Trophoblast cell (in vitro differentiated cells and primary cell): ENCODE measurements at regions not wholly inside any gene's neighbourhood (a gene's known extent, or its start where the extent isn't known, plus 50 kb on each side); places are given as distances from the start of the nearest gene placed in this dataset.

Source experiments
- DNase-seq, 2 donors: peaks; one replicate each; pipeline ENCODE4 v3.0.0-alpha.2; 2016
- H2AFZ ChIP-seq: 2 replicates; pipeline ENCODE4 v1.6.1; 2013; ENCODE audit warnings: low read length, moderate library complexity, mild to moderate bottlenecking; ENCODE audit not compliant: insufficient read depth, poor library complexity
- H2AK5ac ChIP-seq: 2 replicates; pipeline ENCODE4 v1.6.1; 2013; ENCODE audit warnings: mild to moderate bottlenecking, low read length
- H2BK120ac ChIP-seq: 2 replicates; pipeline ENCODE4 v1.6.1; 2013; ENCODE audit warnings: low read length, mild to moderate bottlenecking, moderate library complexity; ENCODE audit not compliant: insufficient read depth, poor library complexity
- H2BK12ac ChIP-seq: 2 replicates; pipeline ENCODE4 v1.6.1; 2013; ENCODE audit warnings: mild to moderate bottlenecking, low read length, moderate library complexity
- H2BK5ac ChIP-seq: 2 replicates; pipeline ENCODE4 v1.6.1; 2013; ENCODE audit warnings: low read length, low read depth, moderate library complexity, mild to moderate bottlenecking; ENCODE audit not compliant: poor library complexity
- H3K14ac ChIP-seq: 2 replicates; pipeline ENCODE4 v1.6.1; 2013; ENCODE audit warnings: mild to moderate bottlenecking, low read length
- H3K18ac ChIP-seq: 2 replicates; pipeline ENCODE4 v1.6.1; 2013; ENCODE audit warnings: mild to moderate bottlenecking, low read length
- H3K23ac ChIP-seq: 2 replicates; pipeline ENCODE4 v1.6.1; 2013; ENCODE audit warnings: low read length
- H3K27ac ChIP-seq: 2 replicates; pipeline ENCODE4 v1.5.1; 2013; ENCODE audit warnings: low read depth, mild to moderate bottlenecking, inconsistent platforms, low read length, moderate library complexity
- H3K27me3 ChIP-seq: 2 replicates; pipeline ENCODE4 v1.6.1; 2013; ENCODE audit warnings: inconsistent platforms, mild to moderate bottlenecking, low read length, moderate library complexity; ENCODE audit not compliant: insufficient read depth
- H3K36me3 ChIP-seq, 2 experiments: 1 replicate in 1 of 2; 2 replicates in 1 of 2; pipeline ENCODE4 v1.6.1; 2013; ENCODE audit warnings: low read length in 2 of 2, mild to moderate bottlenecking in 2 of 2, moderate library complexity in 1 of 2; ENCODE audit not compliant: insufficient read depth in 2 of 2, control insufficient read depth in 1 of 2
- H3K4ac ChIP-seq: 2 replicates; pipeline ENCODE4 v1.6.1; 2013; ENCODE audit warnings: low read depth, mild to moderate bottlenecking, low read length, moderate library complexity
- H3K4me1 ChIP-seq, 2 experiments: 1 replicate in 1 of 2; 2 replicates in 1 of 2; pipeline ENCODE4 v1.6.1; 2013; ENCODE audit warnings: low read length in 2 of 2, mild to moderate bottlenecking in 2 of 2, moderate library complexity in 1 of 2; ENCODE audit not compliant: insufficient read depth in 2 of 2, control insufficient read depth in 1 of 2
- H3K4me2 ChIP-seq: 2 replicates; pipeline ENCODE4 v1.6.1; 2013; ENCODE audit warnings: inconsistent platforms, mild to moderate bottlenecking, low read length, moderate library complexity
- H3K4me3 ChIP-seq: 2 replicates; pipeline ENCODE4 v1.5.1; 2013; ENCODE audit warnings: mild to moderate bottlenecking, low read depth, low read length, inconsistent platforms
- H3K79me1 ChIP-seq: one replicate; pipeline ENCODE4 v1.6.1; 2013; ENCODE audit warnings: low read length
- H3K79me2 ChIP-seq: 2 replicates; pipeline ENCODE4 v1.6.1; 2013; ENCODE audit warnings: low read length, mild to moderate bottlenecking; ENCODE audit not compliant: control insufficient read depth, insufficient read depth, poor library complexity
- H3K9ac ChIP-seq: 2 replicates; pipeline ENCODE4 v1.6.1; 2013; ENCODE audit warnings: mild to moderate bottlenecking, low read length
- H3K9me3 ChIP-seq: 2 replicates; pipeline ENCODE4 v1.6.1; 2013; ENCODE audit warnings: low read depth, mild to moderate bottlenecking, control low read depth, inconsistent platforms, low read length; ENCODE audit not compliant: insufficient read depth
- H4K12ac ChIP-seq: 2 replicates; pipeline ENCODE4 v1.6.1; 2013; ENCODE audit warnings: low read depth, mild to moderate bottlenecking, low read length, moderate library complexity
- H4K8ac ChIP-seq: 2 replicates; pipeline ENCODE4 v1.6.1; 2013; ENCODE audit warnings: low read depth, mild to moderate bottlenecking, low read length, moderate library complexity
- H4K91ac ChIP-seq: one replicate; pipeline ENCODE4 v1.6.1; 2013; ENCODE audit warnings: low read depth, mild to moderate bottlenecking, low read length, moderate library complexity
- WGBS: extraction: QIAGEN DNeasy Blood & Tissue Kit; methylation state at CpG from one replicate; pipeline ENCODE4 v1.1.7; 2013; ENCODE audit warnings: missing lambda C conversion rate; ENCODE audit not compliant: insufficient read length, insufficient coverage; ENCODE audit errors: extremely low coverage; 5-methylcytosine and 5-hydroxymethylcytosine counted together

GRCh38 chr13:83499286-83499685, 383.0 kb downstream of the SLITRK1 start:
- no peaks in the 10 kb centered on the region for H3K27me3 ChIP-seq
- H3K18ac ChIP-seq, result no peak overlapping the region
- H3K4me1 ChIP-seq, result no peaks in the 10 kb centered on the region
- H3K9ac ChIP-seq, result no peak overlapping the region
- no peaks in the 10 kb centered on the region for H3K36me3 ChIP-seq
- H2BK5ac ChIP-seq, result no peak overlapping the region
- no peak overlapping the region for H2BK12ac ChIP-seq
- no peak overlapping the region for H3K4ac ChIP-seq
- no peak overlapping the region for H4K91ac ChIP-seq
- H2AFZ ChIP-seq, result no peak overlapping the region
- no peak overlapping the region for H3K23ac ChIP-seq
- H3K9me3 ChIP-seq, result no peaks in the 10 kb centered on the region
- no peak for DNase-seq
- H3K4me2 ChIP-seq, result no peak overlapping the region
- H3K4me3 ChIP-seq, result no peak overlapping the region
- no peak overlapping the region for H2BK120ac ChIP-seq
- H4K8ac ChIP-seq, result no peak overlapping the region
- H2AK5ac ChIP-seq, result no peak overlapping the region
- H3K14ac ChIP-seq, result no peak overlapping the region
- no peaks in the 10 kb centered on the region for H3K79me2 ChIP-seq
- no peaks in the 10 kb centered on the region for H3K79me1 ChIP-seq
- H3K27ac ChIP-seq, result no peak overlapping the region
- no peak overlapping the region for H4K12ac ChIP-seq

- Histone ChIP-seq H3K4me3 (no peak overlapping the region), H3K4me2 (no peak overlapping the region), H3K4ac (no peak overlapping the region), H3K9ac (no peak overlapping the region), H3K27ac (no peak overlapping the region), H4K91ac (no peak overlapping the region), H3K27me3 (no peaks in the 10 kb centered on the region), H3K36me3 (no peaks in the 10 kb centered on the region), H3K23ac (no peak overlapping the region), H3K79me1 (no peaks in the 10 kb centered on the region), H4K8ac (no peak overlapping the region), H3K18ac (no peak overlapping the region), H2AK5ac (no peak overlapping the region), H3K4me1 (no peaks in the 10 kb centered on the region), H4K12ac (no peak overlapping the region), H2AFZ (no peak overlapping the region), H2BK12ac (no peak overlapping the region), H3K79me2 (no peaks in the 10 kb centered on the region), H2BK5ac (no peak overlapping the region), H3K14ac (no peak overlapping the region), H2BK120ac (no peak overlapping the region), H3K9me3 (no peaks in the 10 kb centered on the region)
- DNase-seq, result no peak
- WGBS, result no CpG with 5 or more reads among the region's 2 CpGs
These were observed 383.6 kb downstream of the SLITRK1 start for GRCh38 chr13:83498481-83499190.

GRCh38 chr13:83498045-83498444, 384.2 kb downstream of the SLITRK1 start:
- Histone ChIP-seq H3K4me2 (no peak overlapping the region), H4K12ac (no peak overlapping the region), H2BK120ac (no peak overlapping the region), H2AFZ (no peak overlapping the region), H3K9me3 (no peaks in the 10 kb centered on the region), H3K23ac (no peak overlapping the region), H3K4me3 (no peak overlapping the region), H3K27me3 (no peaks in the 10 kb centered on the region), H3K4me1 (no peaks in the 10 kb centered on the region), H3K27ac (no peak overlapping the region), H2AK5ac (no peak overlapping the region), H3K79me2 (no peaks in the 10 kb centered on the region), H4K8ac (no peak overlapping the region), H3K79me1 (no peaks in the 10 kb centered on the region), H2BK12ac (no peak overlapping the region), H2BK5ac (no peak overlapping the region), H3K18ac (no peak overlapping the region), H3K4ac (no peak overlapping the region), H3K36me3 (no peaks in the 10 kb centered on the region), H3K14ac (no peak overlapping the region), H4K91ac (no peak overlapping the region), H3K9ac (no peak overlapping the region)
- no peak for DNase-seq

GRCh38 chr13:83496501-83496900, 385.8 kb downstream of the SLITRK1 start:
- Histone ChIP-seq H4K91ac (no peak overlapping the region), H2BK120ac (no peak overlapping the region), H3K18ac (no peak overlapping the region), H2BK5ac (no peak overlapping the region), H3K4me1 (no peaks in the 10 kb centered on the region), H4K8ac (no peak overlapping the region), H3K27ac (no peak overlapping the region), H3K36me3 (no peaks in the 10 kb centered on the region), H2AFZ (no peak overlapping the region), H3K79me1 (no peaks in the 10 kb centered on the region), H3K14ac (no peak overlapping the region), H3K9ac (no peak overlapping the region), H3K9me3 (no peaks in the 10 kb centered on the region), H3K4me3 (no peak overlapping the region), H2AK5ac (no peak overlapping the region), H3K4me2 (no peak overlapping the region), H3K23ac (no peak overlapping the region), H3K4ac (no peak overlapping the region), H3K27me3 (no peaks in the 10 kb centered on the region), H3K79me2 (no peaks in the 10 kb centered on the region), H2BK12ac (no peak overlapping the region), H4K12ac (no peak overlapping the region)
- no CpG with 5 or more reads among the region's 6 CpGs for WGBS
- no peak for DNase-seq
